MM.1S (cell line): ENCODE measurements at regions not wholly inside any gene's neighbourhood (a gene's known extent, or its start where the extent isn't known, plus 50 kb on each side); places are given as distances from the start of the nearest gene placed in this dataset.

Source experiments
- DNase-seq: peaks from one replicate; pipeline ENCODE4 v3.0.0-alpha.2; 2015
- H2AFZ ChIP-seq: fragments of 300-600 bp; sonication (generic); 2 replicates; pipeline ENCODE4 v1.6.0; 2016; ENCODE audit warnings: antibody characterized with exemption, low read length
- H3F3A ChIP-seq: fragments of 300-600 bp; sonication (generic); 2 replicates; pipeline ENCODE4 v1.6.1; 2016; ENCODE audit warnings: mild to moderate bottlenecking, antibody characterized with exemption, low read length, moderate library complexity, mixed read lengths; ENCODE audit not compliant: insufficient read depth
- H3K27ac ChIP-seq: fragments of 300-600 bp; sonication (generic); 2 replicates; pipeline ENCODE4 v1.5.1; 2016; ENCODE audit warnings: mild to moderate bottlenecking, low read length
- H3K27me3 ChIP-seq: fragments of 300-600 bp; sonication (generic); replicated peaks from 2 replicates; pipeline ENCODE4 v1.6.0; 2016; ENCODE audit warnings: low read length; ENCODE audit not compliant: insufficient read depth
- H3K36me3 ChIP-seq: fragments of 300-600 bp; sonication (generic); replicated peaks from 2 replicates; pipeline ENCODE4 v1.6.1; 2016; ENCODE audit warnings: mild to moderate bottlenecking, low read length, mixed read lengths; ENCODE audit not compliant: insufficient read depth
- H3K4me1 ChIP-seq: fragments of 300-600 bp; sonication (generic); 2 replicates; pipeline ENCODE4 v1.6.1; 2016; ENCODE audit warnings: low read length, mixed read lengths
- H3K4me2 ChIP-seq: fragments of 300-600 bp; sonication (generic); 2 replicates; pipeline ENCODE4 v1.6.0; 2016; ENCODE audit warnings: low read depth, low read length
- H3K4me3 ChIP-seq: fragments of 300-600 bp; sonication (generic); 2 replicates; pipeline ENCODE4 v1.5.1; 2016; ENCODE audit warnings: low read length, mixed read lengths
- H3K79me2 ChIP-seq: fragments of 300-600 bp; sonication (generic); 2 replicates; pipeline ENCODE4 v1.6.1; 2016; ENCODE audit warnings: mixed run types, low read length, mixed read lengths
- H3K9ac ChIP-seq: fragments of 300-600 bp; sonication (generic); 2 replicates; pipeline ENCODE4 v1.6.1; 2016; ENCODE audit warnings: low read length, mixed read lengths
- H3K9me2 ChIP-seq: fragments of 300-600 bp; sonication (generic); replicated peaks from 2 replicates; pipeline ENCODE4 v1.6.1; 2016; ENCODE audit warnings: mild to moderate bottlenecking, low read length, mixed read lengths; ENCODE audit not compliant: insufficient read depth
- H3K9me3 ChIP-seq: fragments of 300-600 bp; sonication (generic); replicated peaks from 2 replicates; pipeline ENCODE4 v1.6.1; 2016; ENCODE audit warnings: mild to moderate bottlenecking, low read length, mixed read lengths; ENCODE audit not compliant: insufficient read depth
- H4K20me1 ChIP-seq: fragments of 300-600 bp; sonication (generic); 2 replicates; pipeline ENCODE4 v1.6.1; 2016; ENCODE audit warnings: mild to moderate bottlenecking, low read length, moderate library complexity, mixed read lengths; ENCODE audit not compliant: insufficient read depth
- EZH2 ChIP-seq: fragments of 300-600 bp; sonication (generic); optimal IDR thresholded peaks from 2 replicates; pipeline ENCODE3; 2017; ENCODE audit warnings: low read depth, mild to moderate bottlenecking, antibody characterized with exemption, low read length, mixed read lengths
- EZH2phosphoT487 ChIP-seq: fragments of 300-600 bp; sonication (generic); IDR thresholded peaks from 2 replicates; pipeline ENCODE4 v1.6.1; 2018; ENCODE audit warnings: antibody characterized with exemption, low read length
- TF ChIP-seq, protein P1 (sequence below): fragments of 300-600 bp; sonication (generic); IDR thresholded peaks from 2 replicates; pipeline ENCODE4 v1.5.1; 2016; ENCODE audit warnings: antibody characterized with exemption, low read length, mixed read lengths

DNA sequence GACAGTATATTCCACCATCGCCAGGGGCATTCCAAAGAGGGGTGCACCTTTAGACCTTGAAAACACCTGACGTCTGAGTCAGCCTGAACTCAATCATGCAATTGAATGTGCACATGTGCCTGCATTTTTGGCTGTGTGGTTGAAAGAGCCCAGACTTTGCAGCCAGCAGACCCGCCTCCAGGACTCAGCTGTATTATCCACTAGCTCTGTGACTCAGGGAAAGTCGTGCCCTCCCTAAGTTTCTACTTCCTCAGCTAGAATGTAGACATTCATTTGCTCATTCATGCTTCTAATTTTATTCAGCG lies 94.2 kb downstream of the LRRC30 start:
- Histone ChIP-seq H3K9me3 (no peaks in the 10 kb centered on the region), H3K27me3 (no peaks in the 10 kb centered on the region), H3K27ac (no peak overlapping the region), H3K4me2 (no peak overlapping the region), H3K4me3 (no peak overlapping the region), H3K79me2 (no peaks in the 10 kb centered on the region), H3K4me1 (no peaks in the 10 kb centered on the region), H2AFZ (no peak overlapping the region), H3K36me3 (no peaks in the 10 kb centered on the region), H3K9me2 (no peaks in the 10 kb centered on the region), H3K9ac (no peak overlapping the region), H3F3A (no peaks in the 10 kb centered on the region), H4K20me1 (no peaks in the 10 kb centered on the region)
- no peak for DNase-seq
- TF ChIP-seq EZH2 (no peak), EZH2phosphoT487 (no peak)
- TF ChIP-seq, protein P1, sequence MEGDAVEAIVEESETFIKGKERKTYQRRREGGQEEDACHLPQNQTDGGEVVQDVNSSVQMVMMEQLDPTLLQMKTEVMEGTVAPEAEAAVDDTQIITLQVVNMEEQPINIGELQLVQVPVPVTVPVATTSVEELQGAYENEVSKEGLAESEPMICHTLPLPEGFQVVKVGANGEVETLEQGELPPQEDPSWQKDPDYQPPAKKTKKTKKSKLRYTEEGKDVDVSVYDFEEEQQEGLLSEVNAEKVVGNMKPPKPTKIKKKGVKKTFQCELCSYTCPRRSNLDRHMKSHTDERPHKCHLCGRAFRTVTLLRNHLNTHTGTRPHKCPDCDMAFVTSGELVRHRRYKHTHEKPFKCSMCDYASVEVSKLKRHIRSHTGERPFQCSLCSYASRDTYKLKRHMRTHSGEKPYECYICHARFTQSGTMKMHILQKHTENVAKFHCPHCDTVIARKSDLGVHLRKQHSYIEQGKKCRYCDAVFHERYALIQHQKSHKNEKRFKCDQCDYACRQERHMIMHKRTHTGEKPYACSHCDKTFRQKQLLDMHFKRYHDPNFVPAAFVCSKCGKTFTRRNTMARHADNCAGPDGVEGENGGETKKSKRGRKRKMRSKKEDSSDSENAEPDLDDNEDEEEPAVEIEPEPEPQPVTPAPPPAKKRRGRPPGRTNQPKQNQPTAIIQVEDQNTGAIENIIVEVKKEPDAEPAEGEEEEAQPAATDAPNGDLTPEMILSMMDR: no peak

DNA sequence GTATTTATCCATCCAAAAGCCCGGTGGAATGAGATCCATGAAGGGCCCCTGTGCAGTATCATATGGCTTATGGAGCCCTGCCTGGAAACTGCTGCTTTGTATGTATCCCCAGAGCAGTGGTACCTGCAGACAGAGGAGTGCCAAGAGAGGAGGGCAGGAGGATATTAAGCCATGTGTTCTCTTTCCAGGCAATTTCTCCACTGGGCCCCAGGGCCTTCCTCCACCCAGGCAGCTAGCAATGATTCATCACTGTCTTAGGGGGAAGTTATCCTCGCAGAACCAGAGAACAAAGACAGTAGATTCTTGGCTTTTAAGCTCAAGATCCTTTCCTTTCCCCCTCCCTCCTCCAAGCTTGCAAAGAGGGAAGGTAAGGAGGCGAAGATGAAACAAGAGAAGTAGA lies 98.1 kb downstream of the LRRC30 start:
- H3K4me3 ChIP-seq: no peak overlapping the region
- no peaks in the 10 kb centered on the region for H3F3A ChIP-seq
- H3K4me1 ChIP-seq: no peaks in the 10 kb centered on the region
- TF ChIP-seq EZH2 (no peak), EZH2phosphoT487 (no peak)
- TF ChIP-seq, protein P1: no peak
- H3K9me3 ChIP-seq: no peaks in the 10 kb centered on the region
- no peak overlapping the region for H3K9ac ChIP-seq
- H3K36me3 ChIP-seq: no peaks in the 10 kb centered on the region
- H4K20me1 ChIP-seq: no peaks in the 10 kb centered on the region
- no peak overlapping the region for H2AFZ ChIP-seq
- no peaks in the 10 kb centered on the region for H3K9me2 ChIP-seq
- H3K27me3 ChIP-seq: no peaks in the 10 kb centered on the region
- no peak overlapping the region for H3K4me2 ChIP-seq
- H3K79me2 ChIP-seq: no peaks in the 10 kb centered on the region
- H3K27ac ChIP-seq: no peak overlapping the region
- DNase-seq: no peak

DNA sequence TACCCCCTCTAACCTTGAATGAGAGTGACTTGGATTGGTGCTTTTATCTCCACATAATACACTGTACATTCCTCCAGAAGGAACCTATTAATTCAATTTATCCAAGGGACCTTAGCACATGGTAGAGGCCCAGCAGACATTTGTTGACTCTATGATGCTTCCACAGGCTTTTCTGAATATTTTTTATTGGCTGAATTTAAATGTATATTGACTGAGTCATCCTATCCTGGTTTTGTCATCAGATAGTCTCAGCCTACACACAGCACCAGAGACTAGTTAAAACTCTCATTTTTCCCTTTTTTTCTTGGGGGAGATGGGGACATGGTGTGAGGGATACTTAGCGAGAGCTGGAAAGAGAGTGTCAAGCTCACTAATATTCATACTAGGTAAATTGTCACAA lies 101.6 kb downstream of the LRRC30 start:
- H3K4me1 ChIP-seq: no peaks in the 10 kb centered on the region
- no peaks in the 10 kb centered on the region for H3K36me3 ChIP-seq
- no peak for DNase-seq
- H3K4me2 ChIP-seq: no peak overlapping the region
- H3K9ac ChIP-seq: no peak overlapping the region
- no peak overlapping the region for H3K27ac ChIP-seq
- H3F3A ChIP-seq: no peaks in the 10 kb centered on the region
- TF ChIP-seq EZH2phosphoT487 (no peak), EZH2 (no peak)
- TF ChIP-seq, protein P1: no peak
- H3K9me2 ChIP-seq: no peaks in the 10 kb centered on the region
- H3K79me2 ChIP-seq: no peaks in the 10 kb centered on the region
- H3K9me3 ChIP-seq: no peaks in the 10 kb centered on the region
- no peak overlapping the region for H2AFZ ChIP-seq
- no peaks in the 10 kb centered on the region for H3K27me3 ChIP-seq
- H3K4me3 ChIP-seq: no peak overlapping the region
- no peaks in the 10 kb centered on the region for H4K20me1 ChIP-seq
